ENCODE measurements at regions not wholly inside any gene's neighbourhood (a gene's known extent, or its start where the extent isn't known, plus 50 kb on each side); places are given as distances from the start of the nearest gene placed in this dataset.

GRCh38 chr11:105324156-105324555 is 184.6 kb upstream of the CARD18 start:
- DNase-seq, result no peak

GRCh38 chr11:105321696-105322095 is 182.1 kb upstream of the CARD18 start:
- DNase-seq, result no peak

GRCh38 chr11:105315287-105315686 is 175.7 kb upstream of the CARD18 start:
- no peak for DNase-seq

DNA sequence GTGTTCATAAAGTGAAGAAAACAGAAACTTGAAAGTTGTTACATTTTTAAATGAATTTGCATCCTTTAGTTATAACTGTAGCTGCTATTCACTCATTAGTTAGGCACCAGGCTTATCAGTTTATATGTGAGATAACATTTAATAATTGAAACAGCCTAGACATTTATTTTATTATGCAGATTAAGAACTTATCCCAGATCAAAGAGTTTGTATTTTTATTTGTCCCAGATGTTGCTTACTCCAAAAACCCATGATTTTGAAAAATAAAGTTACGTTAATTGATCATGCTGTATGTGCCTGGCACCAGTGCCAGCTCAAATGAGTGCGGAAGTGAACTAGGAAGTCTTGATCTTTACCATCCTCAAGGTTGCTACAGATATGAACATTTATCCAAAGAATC is 172.7 kb upstream of the CARD18 start:
- DNase-seq, result no peak

DNA sequence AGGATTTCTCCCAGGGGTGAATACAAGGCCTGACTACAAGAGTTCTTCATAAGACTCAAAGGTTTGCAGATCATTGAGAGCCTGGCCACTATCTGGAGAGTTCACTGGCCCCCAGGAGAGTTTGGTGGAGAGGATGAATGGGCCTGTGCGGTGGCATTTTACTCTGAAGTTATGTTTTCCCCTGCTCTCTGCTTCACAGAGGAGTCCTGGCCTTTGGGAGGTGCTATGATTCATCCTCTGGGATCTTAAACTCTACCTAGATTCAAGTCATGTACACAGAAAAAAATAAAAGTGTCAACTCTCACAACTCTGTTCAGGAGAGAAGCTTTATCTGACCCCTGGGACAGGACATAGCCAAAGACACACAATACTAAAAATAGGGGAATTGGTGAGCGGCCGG is 159.1 kb upstream of the CARD18 start:
- DNase-seq, result no peak

GRCh38 chr11:105298174-105298573 is 158.6 kb upstream of the CARD18 start:
- no peak for DNase-seq

DNA sequence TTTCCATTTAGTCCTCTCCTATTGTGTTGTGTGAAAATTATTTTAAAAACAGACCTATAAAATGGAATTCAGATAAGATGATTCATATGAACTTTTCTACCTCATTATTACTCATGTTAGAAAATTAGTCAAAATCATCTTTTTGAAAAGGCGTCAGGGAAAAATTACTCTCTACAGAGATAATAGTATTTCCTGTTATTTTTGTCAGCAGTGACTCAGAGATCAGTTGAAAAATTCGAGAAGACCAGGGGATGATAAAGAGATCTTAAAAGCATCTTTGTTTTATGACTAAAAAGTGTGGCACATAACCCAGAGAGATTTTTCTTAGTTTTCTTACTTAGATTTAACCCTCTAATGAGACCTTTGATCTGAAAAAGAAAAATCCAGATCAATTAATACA is 157.9 kb upstream of the CARD18 start:
- DNase-seq, result no peak

GRCh38 chr11:105296806-105297205 is 157.2 kb upstream of the CARD18 start:
- DNase-seq, result no peak

- DNase-seq, result no peak
These were observed 156.8 kb upstream of the CARD18 start for GRCh38 chr11:105296386-105296785.

DNA sequence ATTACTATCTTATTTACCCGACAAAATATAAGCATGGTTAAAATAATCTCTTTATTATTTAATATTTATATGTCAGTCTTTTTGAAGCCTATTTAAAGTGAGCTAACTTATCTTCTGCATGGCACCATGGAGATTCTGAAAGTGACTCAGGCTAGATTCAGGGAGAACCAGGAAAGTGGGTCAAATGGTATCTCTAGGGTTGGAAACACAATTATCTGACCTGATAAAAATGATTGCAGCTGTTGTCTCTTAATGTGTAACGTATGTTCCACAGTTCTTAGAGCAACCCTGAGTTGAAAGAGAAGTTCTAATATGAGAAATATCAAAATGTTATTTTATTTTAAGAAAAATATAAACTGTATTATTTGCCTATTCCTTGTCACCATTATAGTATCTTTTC is 143.1 kb upstream of the CARD18 start:
- no peak for DNase-seq

DNA sequence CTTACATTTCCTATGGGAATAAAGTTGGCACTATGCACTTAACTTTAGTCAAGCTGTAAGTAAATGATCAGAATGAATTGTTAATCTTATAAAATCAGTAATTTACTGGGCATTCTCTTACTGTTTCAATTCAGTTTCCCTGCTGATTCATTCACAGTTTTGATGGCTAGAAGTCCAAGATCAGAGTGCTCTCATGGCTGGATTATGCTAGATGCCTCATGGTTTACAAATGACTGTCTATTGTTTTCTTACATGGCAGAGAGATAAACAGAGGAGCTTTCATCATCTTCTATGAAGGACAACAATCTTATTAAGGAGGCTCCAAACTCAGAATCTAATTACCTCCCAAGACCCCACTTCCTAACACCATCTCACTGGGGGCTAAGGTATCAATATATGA is 135.1 kb upstream of the CARD18 start:
- DNase-seq, result no peak

- DNase-seq, result no peak
These were observed 134.2 kb upstream of the CARD18 start for GRCh38 chr11:105273660-105274280.

DNA sequence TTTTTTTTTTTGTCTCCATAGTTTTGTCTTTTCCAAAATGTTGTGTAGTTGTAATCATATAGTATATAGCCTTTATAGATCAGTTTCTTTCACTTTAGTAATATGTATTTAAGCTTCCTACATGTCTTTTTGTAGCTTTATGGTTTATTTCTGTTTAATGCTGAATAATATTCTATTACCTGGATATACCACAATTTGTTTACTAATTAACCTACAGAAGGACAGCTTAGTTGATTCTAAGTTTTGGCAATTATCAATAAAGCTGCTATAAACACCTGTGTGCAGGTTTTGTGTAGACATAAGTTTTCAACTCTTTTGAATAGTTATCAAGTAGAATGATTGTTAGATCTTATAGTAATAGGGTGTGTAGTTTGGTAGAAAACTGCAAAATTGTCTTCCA is 130.3 kb upstream of the CARD18 start:
- no peak for DNase-seq

GRCh38 chr11:105268404-105269062 is 129.0 kb upstream of the CARD18 start:
- DNase-seq, result no peak

DNA sequence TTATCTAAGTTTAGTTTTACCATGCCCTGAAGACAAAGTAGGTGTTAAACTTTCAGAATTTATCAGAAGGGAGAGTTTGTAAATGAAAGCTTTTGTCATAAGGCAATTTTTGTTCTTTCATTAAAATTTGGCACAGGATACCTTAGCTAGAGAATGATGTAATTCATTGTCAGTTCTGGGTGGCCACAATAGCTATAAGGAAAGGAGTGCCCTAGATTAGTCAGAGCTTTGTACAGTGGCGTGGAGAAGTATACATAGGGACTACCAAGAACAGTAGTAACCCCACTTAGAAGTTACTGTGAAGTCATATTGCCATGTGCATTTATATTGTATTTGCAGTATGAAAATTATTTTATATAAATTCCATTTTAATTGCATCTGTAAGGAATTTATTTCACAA is 126.3 kb upstream of the CARD18 start:
- DNase-seq, result no peak

GRCh38 chr11:105260976-105261375 is 121.4 kb upstream of the CARD18 start:
- DNase-seq, result no peak

- no peak for DNase-seq
These were observed 106.3 kb upstream of the CARD18 start for GRCh38 chr11:105245781-105246315.

- peak; percentile 19 for DNase-seq
These were observed 104.7 kb upstream of the CARD18 start for GRCh38 chr11:105244160-105244825.

GRCh38 chr11:105241136-105241535 is 101.6 kb upstream of the CARD18 start:
- no peak for DNase-seq

DNA sequence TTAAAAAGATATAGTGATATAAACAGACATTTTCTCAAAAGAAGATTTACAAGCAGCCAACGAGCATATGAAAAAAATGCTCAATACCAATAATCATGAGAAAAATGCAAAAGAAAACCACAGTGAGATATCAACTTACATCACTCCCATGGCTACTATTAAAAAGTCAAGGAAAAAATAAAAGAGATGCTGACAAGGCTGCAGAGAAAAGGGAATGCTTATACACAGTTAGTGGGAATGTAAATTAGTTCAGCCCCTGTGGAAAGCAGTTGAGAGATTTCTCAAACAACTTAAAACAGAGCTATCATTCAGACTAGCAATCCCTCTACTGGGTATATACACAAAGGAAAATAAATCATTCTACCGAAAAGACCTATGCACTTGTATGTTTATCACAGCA is 97.1 kb upstream of the CARD18 start:
- DNase-seq, result no peak

- DNase-seq, result no peak
These were observed 93.7 kb upstream of the CARD18 start for GRCh38 chr11:105233285-105233684.

GRCh38 chr11:105232021-105232420 is 92.5 kb upstream of the CARD18 start:
- no peak for DNase-seq

DNA sequence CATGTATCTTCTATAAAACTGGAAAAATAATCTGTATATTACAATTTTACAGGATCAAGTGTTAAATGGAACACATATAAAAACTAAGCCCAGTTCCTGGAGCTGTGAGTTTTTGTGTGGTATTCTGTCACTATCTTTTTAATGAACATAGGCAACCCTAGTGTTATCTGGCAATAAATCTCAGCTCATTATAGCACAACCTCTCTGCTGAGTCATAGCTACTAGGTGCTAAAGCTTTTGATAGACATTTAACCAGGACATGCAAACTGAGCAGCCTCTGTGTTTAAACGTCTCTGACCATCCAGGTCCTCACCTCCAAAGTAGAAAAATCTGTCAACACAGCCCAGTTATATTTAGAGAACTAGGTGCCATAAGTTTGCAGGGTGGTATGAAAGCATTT is 91.0 kb upstream of the CARD18 start:
- no peak for DNase-seq

GRCh38 chr11:105229761-105230160 is 90.2 kb upstream of the CARD18 start:
- no peak for DNase-seq

Data from hindlimb muscle (tissue), 1 donor.